ENCODE measurements at regions not wholly inside any gene's neighbourhood (a gene's known extent, or its start where the extent isn't known, plus 50 kb on each side); places are given as distances from the start of the nearest gene placed in this dataset.

DNA sequence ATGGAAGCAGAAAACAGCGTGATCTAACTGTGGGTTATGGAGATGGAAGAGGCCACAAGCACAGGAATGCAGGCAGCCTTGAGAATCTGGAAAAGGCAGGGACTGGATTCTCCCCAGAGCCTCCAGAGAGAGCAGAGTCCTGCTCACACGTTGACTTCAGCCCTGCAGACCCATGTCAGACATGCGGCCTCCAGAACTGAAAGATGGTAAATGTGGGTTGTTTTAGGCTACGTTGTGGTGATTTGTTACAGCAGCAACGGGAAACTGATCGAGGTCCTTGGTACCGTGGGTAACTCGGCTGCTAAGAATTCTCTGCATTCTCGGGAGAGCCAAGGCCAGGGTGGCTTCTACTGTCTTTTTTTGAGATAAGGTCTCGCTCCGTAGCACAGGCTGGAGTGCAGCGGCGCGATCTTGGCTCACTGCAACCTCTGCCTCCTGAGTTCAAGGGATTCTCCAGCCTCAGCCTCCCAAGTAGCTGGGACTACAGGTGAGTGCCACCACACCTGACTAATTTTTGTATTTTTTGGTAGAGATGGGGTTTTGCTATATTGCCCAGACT is 97.1 kb downstream of the ACKR3 start:
- Histone ChIP-seq H3K4me2 (ENCODE audit: extremely low read depth, insufficient read depth, low read length) (no peak overlapping the region), H3K4me3 (replicated peaks in 1 of 4; ENCODE audit: control extremely low read depth in 1 of 4, insufficient read depth in 1 of 4, low read depth in 3 of 4, low read length in 4 of 4) (no peak overlapping the region), H3K27ac (ENCODE audit: insufficient read depth, low read length) (no peak overlapping the region), H4K20me1 (ENCODE audit: control insufficient read depth, extremely low read depth, insufficient read depth, low read length) (no peaks in the 10 kb centered on the region), H3K27me3 (ENCODE audit: control insufficient read depth, insufficient read depth, low read length) (no peaks in the 10 kb centered on the region), H2AFZ (ENCODE audit: low read length) (no peak overlapping the region), H3K36me3 (ENCODE audit: control insufficient read depth, insufficient read depth, low read length) (no peaks in the 10 kb centered on the region), H3K79me2 (ENCODE audit: control insufficient read depth, insufficient read depth, low read length) (no peaks in the 10 kb centered on the region), H3K9ac (ENCODE audit: insufficient read depth, low read length) (no peak overlapping the region), H3K9me3 (ENCODE audit: control insufficient read depth, insufficient read depth, low read depth, low read length) (no peaks in the 10 kb centered on the region), H3K4me1 (ENCODE audit: control insufficient read depth, extremely low read depth, insufficient read depth, low read length) (peaks cover 5% of the 10 kb centered on the region)
- no peak for DNase-seq (ENCODE audit: low read depth in 2 of 2)
- TF ChIP-seq CTCF (conservative IDR thresholded peaks at IDR 0.05 in 1 of 2, IDR thresholded peaks at IDR 0.05 in 1 of 2; ENCODE audit: low read depth in 1 of 2, low read length in 2 of 2) (no peak), EZH2 (IDR thresholded peaks at IDR 0.05; ENCODE audit: low read length, missing control alignments) (no peak)

DNA sequence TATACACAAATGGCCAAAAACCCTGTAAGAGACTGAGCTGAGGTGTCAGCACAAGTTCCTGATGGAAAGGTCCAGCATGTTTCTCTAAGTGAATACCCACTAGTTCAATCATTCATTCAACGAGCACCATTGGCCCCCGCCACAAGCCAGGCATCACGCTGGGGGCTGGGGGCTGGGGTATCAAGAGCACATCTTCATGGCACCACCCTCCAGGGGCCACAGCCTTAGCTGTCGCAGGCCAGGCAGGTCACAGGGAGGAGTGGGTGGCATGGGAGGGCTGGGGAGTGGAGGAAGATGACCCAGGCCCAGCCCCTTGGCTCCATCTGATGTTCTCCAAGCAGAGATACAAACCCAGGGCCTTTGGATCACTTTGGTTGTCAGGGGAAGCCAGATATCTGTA is 97.9 kb downstream of the ACKR3 start:
- no peak overlapping the region for H3K4me3 ChIP-seq (replicated peaks in 1 of 4; ENCODE audit: control extremely low read depth in 1 of 4, insufficient read depth in 1 of 4, low read depth in 3 of 4, low read length in 4 of 4)
- no peak for TF ChIP-seq CTCF (conservative IDR thresholded peaks at IDR 0.05 in 1 of 2, IDR thresholded peaks at IDR 0.05 in 1 of 2; ENCODE audit: low read depth in 1 of 2, low read length in 2 of 2)
- no peak for TF ChIP-seq EZH2 (IDR thresholded peaks at IDR 0.05; ENCODE audit: low read length, missing control alignments)

GRCh38 chr2:236668531-236668969 is 98.9 kb downstream of the ACKR3 start:
- no peak for TF ChIP-seq CTCF (conservative IDR thresholded peaks at IDR 0.05 in 1 of 2, IDR thresholded peaks at IDR 0.05 in 1 of 2; ENCODE audit: low read depth in 1 of 2, low read length in 2 of 2)
- TF ChIP-seq EZH2 (IDR thresholded peaks at IDR 0.05; ENCODE audit: low read length, missing control alignments), result no peak

More for the DNA sequence above, 97.9 kb downstream of the ACKR3 start:
- Histone ChIP-seq H3K36me3 (ENCODE audit: control insufficient read depth, insufficient read depth, low read length) (no peaks in the 10 kb centered on the region), H3K27ac (ENCODE audit: insufficient read depth, low read length) (no peak overlapping the region), H4K20me1 (ENCODE audit: control insufficient read depth, extremely low read depth, insufficient read depth, low read length) (no peaks in the 10 kb centered on the region), H3K4me2 (ENCODE audit: extremely low read depth, insufficient read depth, low read length) (no peak overlapping the region), H2AFZ (ENCODE audit: low read length) (no peak overlapping the region), H3K9ac (ENCODE audit: insufficient read depth, low read length) (no peak overlapping the region), H3K4me1 (ENCODE audit: control insufficient read depth, extremely low read depth, insufficient read depth, low read length) (peaks cover 5% of the 10 kb centered on the region), H3K9me3 (ENCODE audit: control insufficient read depth, insufficient read depth, low read depth, low read length) (no peaks in the 10 kb centered on the region), H3K79me2 (ENCODE audit: control insufficient read depth, insufficient read depth, low read length) (no peaks in the 10 kb centered on the region), H3K27me3 (ENCODE audit: control insufficient read depth, insufficient read depth, low read length) (no peaks in the 10 kb centered on the region)
- no peak for DNase-seq (ENCODE audit: low read depth in 2 of 2)

More at GRCh38 chr2:236668531-236668969, 98.9 kb downstream of the ACKR3 start:
- Histone ChIP-seq H3K27ac (ENCODE audit: insufficient read depth, low read length) (no peak overlapping the region), H3K9me3 (ENCODE audit: control insufficient read depth, insufficient read depth, low read depth, low read length) (no peaks in the 10 kb centered on the region), H3K4me3 (replicated peaks in 1 of 4; ENCODE audit: control extremely low read depth in 1 of 4, insufficient read depth in 1 of 4, low read depth in 3 of 4, low read length in 4 of 4) (no peak overlapping the region), H4K20me1 (ENCODE audit: control insufficient read depth, extremely low read depth, insufficient read depth, low read length) (no peaks in the 10 kb centered on the region), H3K27me3 (ENCODE audit: control insufficient read depth, insufficient read depth, low read length) (no peaks in the 10 kb centered on the region), H3K4me2 (ENCODE audit: extremely low read depth, insufficient read depth, low read length) (no peak overlapping the region), H2AFZ (ENCODE audit: low read length) (no peak overlapping the region), H3K4me1 (ENCODE audit: control insufficient read depth, extremely low read depth, insufficient read depth, low read length) (peaks cover under 1% of the 10 kb centered on the region), H3K79me2 (ENCODE audit: control insufficient read depth, insufficient read depth, low read length) (no peaks in the 10 kb centered on the region), H3K9ac (ENCODE audit: insufficient read depth, low read length) (no peak overlapping the region), H3K36me3 (ENCODE audit: control insufficient read depth, insufficient read depth, low read length) (no peaks in the 10 kb centered on the region)
- no peak for DNase-seq (ENCODE audit: low read depth in 2 of 2)

All from fibroblast of lung (primary cell).